MM.1S (cell line): ENCODE measurements at regions not wholly inside any gene's neighbourhood (a gene's known extent, or its start where the extent isn't known, plus 50 kb on each side); places are given as distances from the start of the nearest gene placed in this dataset.

Experiments
- DNase-seq: peaks from one replicate; pipeline ENCODE4 v3.0.0-alpha.2; 2015
- H2AFZ ChIP-seq: fragments of 300-600 bp; sonication (generic); 2 replicates; pipeline ENCODE4 v1.6.0; 2016; ENCODE audit warnings: antibody characterized with exemption, low read length
- H3F3A ChIP-seq: fragments of 300-600 bp; sonication (generic); 2 replicates; pipeline ENCODE4 v1.6.1; 2016; ENCODE audit warnings: mild to moderate bottlenecking, antibody characterized with exemption, low read length, moderate library complexity, mixed read lengths; ENCODE audit not compliant: insufficient read depth
- H3K27ac ChIP-seq: fragments of 300-600 bp; sonication (generic); 2 replicates; pipeline ENCODE4 v1.5.1; 2016; ENCODE audit warnings: mild to moderate bottlenecking, low read length
- H3K27me3 ChIP-seq: fragments of 300-600 bp; sonication (generic); replicated peaks from 2 replicates; pipeline ENCODE4 v1.6.0; 2016; ENCODE audit warnings: low read length; ENCODE audit not compliant: insufficient read depth
- H3K36me3 ChIP-seq: fragments of 300-600 bp; sonication (generic); replicated peaks from 2 replicates; pipeline ENCODE4 v1.6.1; 2016; ENCODE audit warnings: mild to moderate bottlenecking, low read length, mixed read lengths; ENCODE audit not compliant: insufficient read depth
- H3K4me1 ChIP-seq: fragments of 300-600 bp; sonication (generic); 2 replicates; pipeline ENCODE4 v1.6.1; 2016; ENCODE audit warnings: low read length, mixed read lengths
- H3K4me2 ChIP-seq: fragments of 300-600 bp; sonication (generic); 2 replicates; pipeline ENCODE4 v1.6.0; 2016; ENCODE audit warnings: low read depth, low read length
- H3K4me3 ChIP-seq: fragments of 300-600 bp; sonication (generic); 2 replicates; pipeline ENCODE4 v1.5.1; 2016; ENCODE audit warnings: low read length, mixed read lengths
- H3K79me2 ChIP-seq: fragments of 300-600 bp; sonication (generic); 2 replicates; pipeline ENCODE4 v1.6.1; 2016; ENCODE audit warnings: mixed run types, low read length, mixed read lengths
- H3K9ac ChIP-seq: fragments of 300-600 bp; sonication (generic); 2 replicates; pipeline ENCODE4 v1.6.1; 2016; ENCODE audit warnings: low read length, mixed read lengths
- H3K9me2 ChIP-seq: fragments of 300-600 bp; sonication (generic); replicated peaks from 2 replicates; pipeline ENCODE4 v1.6.1; 2016; ENCODE audit warnings: mild to moderate bottlenecking, low read length, mixed read lengths; ENCODE audit not compliant: insufficient read depth
- H3K9me3 ChIP-seq: fragments of 300-600 bp; sonication (generic); replicated peaks from 2 replicates; pipeline ENCODE4 v1.6.1; 2016; ENCODE audit warnings: mild to moderate bottlenecking, low read length, mixed read lengths; ENCODE audit not compliant: insufficient read depth
- H4K20me1 ChIP-seq: fragments of 300-600 bp; sonication (generic); 2 replicates; pipeline ENCODE4 v1.6.1; 2016; ENCODE audit warnings: mild to moderate bottlenecking, low read length, moderate library complexity, mixed read lengths; ENCODE audit not compliant: insufficient read depth
- CTCF ChIP-seq: fragments of 300-600 bp; sonication (generic); IDR thresholded peaks from 2 replicates; pipeline ENCODE4 v1.5.1; 2016; ENCODE audit warnings: antibody characterized with exemption, low read length, mixed read lengths
- EZH2 ChIP-seq: fragments of 300-600 bp; sonication (generic); optimal IDR thresholded peaks from 2 replicates; pipeline ENCODE3; 2017; ENCODE audit warnings: low read depth, mild to moderate bottlenecking, antibody characterized with exemption, low read length, mixed read lengths
- EZH2phosphoT487 ChIP-seq: fragments of 300-600 bp; sonication (generic); IDR thresholded peaks from 2 replicates; pipeline ENCODE4 v1.6.1; 2018; ENCODE audit warnings: antibody characterized with exemption, low read length

- no peak overlapping the region for H3K27ac ChIP-seq
- no peaks in the 10 kb centered on the region for H4K20me1 ChIP-seq
- no peak overlapping the region for H3K4me2 ChIP-seq
- TF ChIP-seq EZH2phosphoT487 (no peak), CTCF (no peak), EZH2 (no peak)
- H3K9ac ChIP-seq = no peak overlapping the region
- no peaks in the 10 kb centered on the region for H3K9me2 ChIP-seq
- no peak overlapping the region for H3K4me3 ChIP-seq
- H3K36me3 ChIP-seq = no peaks in the 10 kb centered on the region
- no peaks in the 10 kb centered on the region for H3F3A ChIP-seq
- no peaks in the 10 kb centered on the region for H3K27me3 ChIP-seq
- no peak overlapping the region for H2AFZ ChIP-seq
- H3K4me1 ChIP-seq = no peaks in the 10 kb centered on the region
- no peaks in the 10 kb centered on the region for H3K79me2 ChIP-seq
- no peak for DNase-seq
- H3K9me3 ChIP-seq = no peaks in the 10 kb centered on the region
Measured at GRCh38 chr1:47569261-47569660, 131.4 kb downstream of the FOXD2 start.

- no peak for DNase-seq
- no peaks in the 10 kb centered on the region for H3K36me3 ChIP-seq
- no peak overlapping the region for H3K9ac ChIP-seq
- no peaks in the 10 kb centered on the region for H3K79me2 ChIP-seq
- no peak overlapping the region for H3K4me2 ChIP-seq
- H3K4me1 ChIP-seq = no peaks in the 10 kb centered on the region
- peak overlapping the region; percentile 13; the same call in 1 of the 2 replicates for H2AFZ ChIP-seq
- no peaks in the 10 kb centered on the region for H3F3A ChIP-seq
- H3K9me2 ChIP-seq = no peaks in the 10 kb centered on the region
- H3K27me3 ChIP-seq = no peaks in the 10 kb centered on the region
- no peaks in the 10 kb centered on the region for H4K20me1 ChIP-seq
- TF ChIP-seq EZH2 (no peak), CTCF (no peak), EZH2phosphoT487 (no peak)
- H3K27ac ChIP-seq = no peak overlapping the region
- no peak overlapping the region for H3K4me3 ChIP-seq
- H3K9me3 ChIP-seq = no peaks in the 10 kb centered on the region
Measured at GRCh38 chr1:47569681-47570470, 132.0 kb downstream of the FOXD2 start.

GRCh38 chr1:47571161-47571560, 133.3 kb downstream of the FOXD2 start:
- Histone ChIP-seq H3K9me2 (no peaks in the 10 kb centered on the region), H4K20me1 (no peaks in the 10 kb centered on the region), H3K9me3 (no peaks in the 10 kb centered on the region), H3K4me3 (no peak overlapping the region), H3K79me2 (no peaks in the 10 kb centered on the region), H3K4me1 (no peaks in the 10 kb centered on the region), H2AFZ (no peak overlapping the region), H3K9ac (no peak overlapping the region), H3K27me3 (no peaks in the 10 kb centered on the region), H3K27ac (no peak overlapping the region), H3K36me3 (no peaks in the 10 kb centered on the region), H3F3A (no peaks in the 10 kb centered on the region), H3K4me2 (peak overlapping the region; percentile 16; the same call in 1 of the 2 replicates)
- DNase-seq = no peak
- TF ChIP-seq EZH2 (no peak), EZH2phosphoT487 (no peak), CTCF (no peak)
